ENCODE measurements at regions not wholly inside any gene's neighbourhood (a gene's known extent, or its start where the extent isn't known, plus 50 kb on each side); places are given as distances from the start of the nearest gene placed in this dataset.

DNA sequence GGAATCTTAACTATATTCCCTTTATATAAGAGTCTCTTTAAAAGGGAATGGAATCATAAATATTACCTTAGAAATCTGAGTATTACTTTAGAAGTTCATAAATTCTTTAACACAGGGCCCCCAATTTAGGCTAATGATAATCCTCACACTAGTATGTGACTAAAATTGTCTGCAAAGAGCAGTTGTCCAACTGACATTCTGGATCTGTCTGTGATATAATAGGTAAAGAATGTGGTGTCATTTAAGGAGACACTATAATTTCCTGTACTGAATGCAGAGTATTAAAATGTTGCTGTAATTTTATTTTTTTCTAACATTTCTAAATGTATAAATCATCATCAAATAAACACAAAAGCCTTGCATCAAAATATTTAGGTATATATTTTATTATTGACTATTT, 128.5 kb upstream of the DST start:
- H3K23ac ChIP-seq (ENCODE audit: insufficient read length, low read depth, low read length), result no peak overlapping the region
- Mint-ChIP-seq H3K4me1 (peaks cover 53 to 62% of the 10 kb centered on the region in 2 experiments), H3K27ac (no peak overlapping the region), H3K36me3 (ENCODE audit: insufficient read depth in 1 of 3, low read depth in 3 of 3) (peaks cover 3 to 5% (median 5%) of the 10 kb centered on the region in 3 experiments; a peak in 6 of 7 replicates), H3K4me3 (no peak overlapping the region), H3K27me3 (ENCODE audit: low read depth) (no peaks in the 10 kb centered on the region), H3K9me3 (no peaks in the 10 kb centered on the region)
- peaks cover 18% of the 10 kb centered on the region; the same call in 1 of the 2 replicates for H3K79me2 ChIP-seq (ENCODE audit: insufficient read depth, low read length)
- TF ChIP-seq, protein P1, sequence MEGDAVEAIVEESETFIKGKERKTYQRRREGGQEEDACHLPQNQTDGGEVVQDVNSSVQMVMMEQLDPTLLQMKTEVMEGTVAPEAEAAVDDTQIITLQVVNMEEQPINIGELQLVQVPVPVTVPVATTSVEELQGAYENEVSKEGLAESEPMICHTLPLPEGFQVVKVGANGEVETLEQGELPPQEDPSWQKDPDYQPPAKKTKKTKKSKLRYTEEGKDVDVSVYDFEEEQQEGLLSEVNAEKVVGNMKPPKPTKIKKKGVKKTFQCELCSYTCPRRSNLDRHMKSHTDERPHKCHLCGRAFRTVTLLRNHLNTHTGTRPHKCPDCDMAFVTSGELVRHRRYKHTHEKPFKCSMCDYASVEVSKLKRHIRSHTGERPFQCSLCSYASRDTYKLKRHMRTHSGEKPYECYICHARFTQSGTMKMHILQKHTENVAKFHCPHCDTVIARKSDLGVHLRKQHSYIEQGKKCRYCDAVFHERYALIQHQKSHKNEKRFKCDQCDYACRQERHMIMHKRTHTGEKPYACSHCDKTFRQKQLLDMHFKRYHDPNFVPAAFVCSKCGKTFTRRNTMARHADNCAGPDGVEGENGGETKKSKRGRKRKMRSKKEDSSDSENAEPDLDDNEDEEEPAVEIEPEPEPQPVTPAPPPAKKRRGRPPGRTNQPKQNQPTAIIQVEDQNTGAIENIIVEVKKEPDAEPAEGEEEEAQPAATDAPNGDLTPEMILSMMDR (conservative IDR thresholded peaks at IDR 0.05), result no peak
- no peak overlapping the region for H2BK5ac ChIP-seq (ENCODE audit: insufficient read length, low read length)
- no peak overlapping the region for H2BK12ac ChIP-seq (ENCODE audit: insufficient read length, low read depth, low read length)
- no peak overlapping the region for H3K9ac ChIP-seq (ENCODE audit: extremely low read depth, insufficient read length, low read length)
- no peak overlapping the region for H4K5ac ChIP-seq (ENCODE audit: insufficient read length, low read depth, low read length)
- no peak overlapping the region for H4K91ac ChIP-seq (ENCODE audit: insufficient read length, low read depth, low read length)
- H2AK5ac ChIP-seq (ENCODE audit: insufficient read length, low read length), result no peak overlapping the region
- peaks cover 5% of the 10 kb centered on the region for H3K79me1 ChIP-seq (ENCODE audit: insufficient read depth, low read depth, low read length, poor library complexity, severe bottlenecking)
- H2BK20ac ChIP-seq (ENCODE audit: low read depth, low read length, poor library complexity, severe bottlenecking), result no peak overlapping the region
- H3K23me2 ChIP-seq (ENCODE audit: insufficient read length, low read depth, low read length, poor library complexity, severe bottlenecking), result no peaks in the 10 kb centered on the region
- no peak overlapping the region for H3K27ac ChIP-seq (ENCODE audit: insufficient read length, low read depth, low read length)
- H3K14ac ChIP-seq (ENCODE audit: insufficient read depth, low read length), result no peak overlapping the region
- H4K20me1 ChIP-seq (ENCODE audit: control insufficient read depth, insufficient read depth, insufficient read length), result no peaks in the 10 kb centered on the region
- H4K8ac ChIP-seq (replicated peaks; ENCODE audit: insufficient read length, low read depth, low read length), result no peak overlapping the region
- H2AFZ ChIP-seq (ENCODE audit: low read length), result no peak overlapping the region
- no peak overlapping the region for H2BK120ac ChIP-seq (ENCODE audit: low read depth, low read length, poor library complexity, severe bottlenecking)
- H3K4me2 ChIP-seq (ENCODE audit: insufficient read depth, insufficient read length, low read length), result no peak overlapping the region
- no peak overlapping the region for H2BK15ac ChIP-seq (ENCODE audit: low read depth, low read length)
- H3K18ac ChIP-seq (ENCODE audit: insufficient read length, low read depth, low read length), result no peak overlapping the region
- DNase-seq, result no peak
- H3K4ac ChIP-seq (ENCODE audit: low read depth, low read length), result no peak overlapping the region
- H3K4me1 ChIP-seq (ENCODE audit: insufficient read depth, low read length), result peaks cover 9% of the 10 kb centered on the region; the same call in 1 of the 2 replicates
- H3K9me3 ChIP-seq (ENCODE audit: control insufficient read depth, low read depth, low read length), result no peaks in the 10 kb centered on the region
- no peaks in the 10 kb centered on the region for H3K27me3 ChIP-seq (ENCODE audit: insufficient read depth, low read length)
- no peak overlapping the region for H3K56ac ChIP-seq (ENCODE audit: insufficient read length, low read depth, low read length)
- no peak overlapping the region for H3T11ph ChIP-seq (ENCODE audit: low read length)
